COLO668 (cell line): ENCODE measurements at regions not wholly inside any gene's neighbourhood (a gene's known extent, or its start where the extent isn't known, plus 50 kb on each side); places are given as distances from the start of the nearest gene placed in this dataset.
"Not testable (repeated sequence)": the region's sequence is repeated elsewhere in the genome, so short reads cannot be mapped to it uniquely, and the experiment has no call there.

Source experiments
- DNase-seq: peaks from one replicate; lab custom pipeline; 2025; ENCODE audit not compliant: unreplicated experiment; lab: John Stamatoyannopoulos, UW

- no peak for DNase-seq
These were observed 155.4 kb upstream of the FRG1 start for GRCh38 chr4:189785257-189785656.

GRCh38 chr4:189786447-189786846 lies 154.2 kb upstream of the FRG1 start:
- no peak for DNase-seq

- DNase-seq = no peak
These were observed 153.2 kb upstream of the FRG1 start for GRCh38 chr4:189787216-189788031.

GRCh38 chr4:189792924-189793618 lies 147.6 kb upstream of the FRG1 start:
- DNase-seq = peak; percentile 59

GRCh38 chr4:189800545-189801088 lies 140.1 kb upstream of the FRG1 start:
- DNase-seq = no peak

- no peak for DNase-seq
These were observed 137.8 kb upstream of the FRG1 start for GRCh38 chr4:189802884-189803283.

- DNase-seq = no peak
These were observed 135.8 kb upstream of the FRG1 start for GRCh38 chr4:189804894-189805293.

GRCh38 chr4:189806506-189806905 lies 134.2 kb upstream of the FRG1 start:
- DNase-seq = no peak

GRCh38 chr4:189807031-189807430 lies 133.6 kb upstream of the FRG1 start:
- no peak for DNase-seq

GRCh38 chr4:189809241-189809735 lies 131.4 kb upstream of the FRG1 start:
- DNase-seq = no peak

- DNase-seq = no peak
These were observed 130.8 kb upstream of the FRG1 start for GRCh38 chr4:189809839-189810238.

- not testable (repeated sequence) for DNase-seq
These were observed 130.1 kb upstream of the FRG1 start for GRCh38 chr4:189810318-189811181.

GRCh38 chr4:189815404-189816192 lies 125.1 kb upstream of the FRG1 start:
- no peak for DNase-seq

- no peak for DNase-seq
These were observed 118.3 kb upstream of the FRG1 start for GRCh38 chr4:189822326-189822725.

GRCh38 chr4:189823591-189823990 lies 117.1 kb upstream of the FRG1 start:
- no peak for DNase-seq

- DNase-seq = no peak
These were observed 115.2 kb upstream of the FRG1 start for GRCh38 chr4:189825466-189825865.

GRCh38 chr4:189826657-189827056 lies 114.0 kb upstream of the FRG1 start:
- no peak for DNase-seq

- DNase-seq = no peak
These were observed 112.5 kb upstream of the FRG1 start for GRCh38 chr4:189828081-189828697.

GRCh38 chr4:189832528-189832927 lies 108.1 kb upstream of the FRG1 start:
- no peak for DNase-seq

GRCh38 chr4:189834616-189835015 lies 106.1 kb upstream of the FRG1 start:
- no peak for DNase-seq
